ENCODE measurements at regions not wholly inside any gene's neighbourhood (a gene's known extent, or its start where the extent isn't known, plus 50 kb on each side); places are given as distances from the start of the nearest gene placed in this dataset.
"Not testable (repeated sequence)": the region's sequence is repeated elsewhere in the genome, so short reads cannot be mapped to it uniquely, and the experiment has no call there.

- no peak for DNase-seq (ENCODE audit: low read depth in 1 of 2, low spot score in 1 of 2)
- no peak for TF ChIP-seq JUND (IDR thresholded peaks at IDR 0.05; ENCODE audit: low read depth)
- in situ Hi-C loops (cut with HindIII; ENCODE audit: low pct_unique_long_range_greater_than_20kb, low sequenced_read_pairs): no loop called here
Observed at GRCh38 chr22:25281675-25282345, 62.4 kb downstream of the CRYBB2 start.

GRCh38 chr22:25282346-25282670 lies 62.9 kb downstream of the CRYBB2 start:
- no peak for DNase-seq (ENCODE audit: low read depth in 1 of 2, low spot score in 1 of 2)
- in situ Hi-C loops (cut with HindIII; ENCODE audit: low pct_unique_long_range_greater_than_20kb, low sequenced_read_pairs): no loop called here
- TF ChIP-seq JUND (IDR thresholded peaks at IDR 0.05; ENCODE audit: low read depth): no peak

- in situ Hi-C loops (cut with HindIII; ENCODE audit: low pct_unique_long_range_greater_than_20kb, low sequenced_read_pairs): no loop called here
- TF ChIP-seq JUND (IDR thresholded peaks at IDR 0.05; ENCODE audit: low read depth): no peak
- DNase-seq (ENCODE audit: low read depth in 1 of 2, low spot score in 1 of 2): no peak
Observed at GRCh38 chr22:25282671-25283561, 63.5 kb downstream of the CRYBB2 start.

- DNase-seq (ENCODE audit: low read depth in 1 of 2, low spot score in 1 of 2); in situ Hi-C loops (cut with HindIII; ENCODE audit: low pct_unique_long_range_greater_than_20kb, low sequenced_read_pairs): not testable (repeated sequence)
Observed at GRCh38 chr22:25288481-25288880, 69.0 kb downstream of the CRYBB2 start.

- in situ Hi-C loops (cut with HindIII; ENCODE audit: low pct_unique_long_range_greater_than_20kb, low sequenced_read_pairs); DNase-seq (ENCODE audit: low read depth in 1 of 2, low spot score in 1 of 2): not testable (repeated sequence)
Observed at GRCh38 chr22:25301912-25302311, 82.5 kb downstream of the CRYBB2 start.

GRCh38 chr22:25309586-25309985 lies 90.1 kb downstream of the CRYBB2 start:
- in situ Hi-C loops (cut with HindIII; ENCODE audit: low pct_unique_long_range_greater_than_20kb, low sequenced_read_pairs): not testable (repeated sequence)

GRCh38 chr22:25311924-25312323 lies 92.5 kb downstream of the CRYBB2 start:
- DNase-seq (ENCODE audit: low read depth in 1 of 2, low spot score in 1 of 2); in situ Hi-C loops (cut with HindIII; ENCODE audit: low pct_unique_long_range_greater_than_20kb, low sequenced_read_pairs): not testable (repeated sequence)

More at GRCh38 chr22:25309586-25309985, 90.1 kb downstream of the CRYBB2 start:
- DNase-seq (ENCODE audit: low read depth in 1 of 2, low spot score in 1 of 2): not testable (repeated sequence)

- in situ Hi-C loops (cut with HindIII; ENCODE audit: low pct_unique_long_range_greater_than_20kb, low sequenced_read_pairs): no loop called here
- no peak for TF ChIP-seq JUND (IDR thresholded peaks at IDR 0.05; ENCODE audit: low read depth)
- no peak for DNase-seq (ENCODE audit: low read depth in 1 of 2, low spot score in 1 of 2)
Observed at GRCh38 chr22:25318081-25318823, 98.8 kb downstream of the CRYBB2 start.

- in situ Hi-C loops (cut with HindIII; ENCODE audit: low pct_unique_long_range_greater_than_20kb, low sequenced_read_pairs): no loop called here
- TF ChIP-seq JUND (IDR thresholded peaks at IDR 0.05; ENCODE audit: low read depth): no peak
- no peak for DNase-seq (ENCODE audit: low read depth in 1 of 2, low spot score in 1 of 2)
Observed at GRCh38 chr22:25327018-25327755, 107.7 kb downstream of the CRYBB2 start.

- DNase-seq (ENCODE audit: low read depth in 1 of 2, low spot score in 1 of 2): no peak
- TF ChIP-seq JUND (IDR thresholded peaks at IDR 0.05; ENCODE audit: low read depth): no peak
- in situ Hi-C loops (cut with HindIII; ENCODE audit: low pct_unique_long_range_greater_than_20kb, low sequenced_read_pairs): no loop called here
Observed at GRCh38 chr22:25331050-25331449, 111.6 kb downstream of the CRYBB2 start.

GRCh38 chr22:25331911-25332310 lies 112.5 kb downstream of the CRYBB2 start:
- DNase-seq (ENCODE audit: low read depth in 1 of 2, low spot score in 1 of 2); in situ Hi-C loops (cut with HindIII; ENCODE audit: low pct_unique_long_range_greater_than_20kb, low sequenced_read_pairs): not testable (repeated sequence)

GRCh38 chr22:25332386-25332785 lies 112.9 kb downstream of the CRYBB2 start:
- no peak for DNase-seq (ENCODE audit: low read depth in 1 of 2, low spot score in 1 of 2)
- TF ChIP-seq JUND (IDR thresholded peaks at IDR 0.05; ENCODE audit: low read depth): no peak
- in situ Hi-C loops (cut with HindIII; ENCODE audit: low pct_unique_long_range_greater_than_20kb, low sequenced_read_pairs): no loop called here
